MM.1S (cell line): ENCODE measurements at regions not wholly inside any gene's neighbourhood (a gene's known extent, or its start where the extent isn't known, plus 50 kb on each side); places are given as distances from the start of the nearest gene placed in this dataset.

Source experiments
- DNase-seq: peaks from one replicate; pipeline ENCODE4 v3.0.0-alpha.2; 2015
- H2AFZ ChIP-seq: fragments of 300-600 bp; sonication (generic); 2 replicates; pipeline ENCODE4 v1.6.0; 2016; ENCODE audit warnings: antibody characterized with exemption, low read length
- H3F3A ChIP-seq: fragments of 300-600 bp; sonication (generic); 2 replicates; pipeline ENCODE4 v1.6.1; 2016; ENCODE audit warnings: mild to moderate bottlenecking, antibody characterized with exemption, low read length, moderate library complexity, mixed read lengths; ENCODE audit not compliant: insufficient read depth
- H3K27ac ChIP-seq: fragments of 300-600 bp; sonication (generic); 2 replicates; pipeline ENCODE4 v1.5.1; 2016; ENCODE audit warnings: mild to moderate bottlenecking, low read length
- H3K27me3 ChIP-seq: fragments of 300-600 bp; sonication (generic); replicated peaks from 2 replicates; pipeline ENCODE4 v1.6.0; 2016; ENCODE audit warnings: low read length; ENCODE audit not compliant: insufficient read depth
- H3K36me3 ChIP-seq: fragments of 300-600 bp; sonication (generic); replicated peaks from 2 replicates; pipeline ENCODE4 v1.6.1; 2016; ENCODE audit warnings: mild to moderate bottlenecking, low read length, mixed read lengths; ENCODE audit not compliant: insufficient read depth
- H3K4me1 ChIP-seq: fragments of 300-600 bp; sonication (generic); 2 replicates; pipeline ENCODE4 v1.6.1; 2016; ENCODE audit warnings: low read length, mixed read lengths
- H3K4me2 ChIP-seq: fragments of 300-600 bp; sonication (generic); 2 replicates; pipeline ENCODE4 v1.6.0; 2016; ENCODE audit warnings: low read depth, low read length
- H3K4me3 ChIP-seq: fragments of 300-600 bp; sonication (generic); 2 replicates; pipeline ENCODE4 v1.5.1; 2016; ENCODE audit warnings: low read length, mixed read lengths
- H3K79me2 ChIP-seq: fragments of 300-600 bp; sonication (generic); 2 replicates; pipeline ENCODE4 v1.6.1; 2016; ENCODE audit warnings: mixed run types, low read length, mixed read lengths
- H3K9ac ChIP-seq: fragments of 300-600 bp; sonication (generic); 2 replicates; pipeline ENCODE4 v1.6.1; 2016; ENCODE audit warnings: low read length, mixed read lengths
- H3K9me2 ChIP-seq: fragments of 300-600 bp; sonication (generic); replicated peaks from 2 replicates; pipeline ENCODE4 v1.6.1; 2016; ENCODE audit warnings: mild to moderate bottlenecking, low read length, mixed read lengths; ENCODE audit not compliant: insufficient read depth
- H3K9me3 ChIP-seq: fragments of 300-600 bp; sonication (generic); replicated peaks from 2 replicates; pipeline ENCODE4 v1.6.1; 2016; ENCODE audit warnings: mild to moderate bottlenecking, low read length, mixed read lengths; ENCODE audit not compliant: insufficient read depth
- H4K20me1 ChIP-seq: fragments of 300-600 bp; sonication (generic); 2 replicates; pipeline ENCODE4 v1.6.1; 2016; ENCODE audit warnings: mild to moderate bottlenecking, low read length, moderate library complexity, mixed read lengths; ENCODE audit not compliant: insufficient read depth
- CTCF ChIP-seq: fragments of 300-600 bp; sonication (generic); IDR thresholded peaks from 2 replicates; pipeline ENCODE4 v1.5.1; 2016; ENCODE audit warnings: antibody characterized with exemption, low read length, mixed read lengths
- EZH2 ChIP-seq: fragments of 300-600 bp; sonication (generic); optimal IDR thresholded peaks from 2 replicates; pipeline ENCODE3; 2017; ENCODE audit warnings: low read depth, mild to moderate bottlenecking, antibody characterized with exemption, low read length, mixed read lengths
- EZH2phosphoT487 ChIP-seq: fragments of 300-600 bp; sonication (generic); IDR thresholded peaks from 2 replicates; pipeline ENCODE4 v1.6.1; 2018; ENCODE audit warnings: antibody characterized with exemption, low read length

- Histone ChIP-seq H3F3A (no peaks in the 10 kb centered on the region), H3K9ac (no peak overlapping the region), H3K9me2 (no peaks in the 10 kb centered on the region), H3K27me3 (no peaks in the 10 kb centered on the region), H3K4me3 (no peak overlapping the region), H4K20me1 (no peaks in the 10 kb centered on the region), H3K4me1 (no peaks in the 10 kb centered on the region; the same call in 1 of the 2 replicates), H3K9me3 (no peaks in the 10 kb centered on the region), H2AFZ (no peak overlapping the region), H3K27ac (no peak overlapping the region), H3K79me2 (no peaks in the 10 kb centered on the region), H3K36me3 (no peaks in the 10 kb centered on the region), H3K4me2 (no peak overlapping the region)
- TF ChIP-seq CTCF (no peak), EZH2 (no peak)
- no peak for DNase-seq
These were observed 72.8 kb upstream of the ATP5PO start for GRCh38 chr21:33988237-33989017.

GRCh38 chr21:33987461-33987860, 71.9 kb upstream of the ATP5PO start:
- Histone ChIP-seq H4K20me1 (no peaks in the 10 kb centered on the region), H2AFZ (no peak overlapping the region), H3F3A (no peaks in the 10 kb centered on the region), H3K4me3 (no peak overlapping the region), H3K9ac (no peak overlapping the region), H3K4me2 (no peak overlapping the region), H3K27me3 (no peaks in the 10 kb centered on the region), H3K36me3 (no peaks in the 10 kb centered on the region), H3K9me2 (no peaks in the 10 kb centered on the region), H3K9me3 (no peaks in the 10 kb centered on the region), H3K27ac (no peak overlapping the region), H3K4me1 (no peaks in the 10 kb centered on the region; the same call in 1 of the 2 replicates), H3K79me2 (no peaks in the 10 kb centered on the region)
- no peak for DNase-seq
- TF ChIP-seq EZH2phosphoT487 (no peak), EZH2 (no peak), CTCF (no peak)

GRCh38 chr21:33985117-33986050, 69.8 kb upstream of the ATP5PO start:
- H3K4me2 ChIP-seq: no peak overlapping the region
- TF ChIP-seq EZH2phosphoT487: no peak
- TF ChIP-seq CTCF: no peak
- no peak for TF ChIP-seq EZH2
- H3K9ac ChIP-seq: no peak overlapping the region
- no peaks in the 10 kb centered on the region for H3F3A ChIP-seq
- no peaks in the 10 kb centered on the region for H3K27me3 ChIP-seq
- no peaks in the 10 kb centered on the region for H3K9me3 ChIP-seq
- no peaks in the 10 kb centered on the region for H4K20me1 ChIP-seq
- H3K79me2 ChIP-seq: no peaks in the 10 kb centered on the region
- H3K9me2 ChIP-seq: no peaks in the 10 kb centered on the region
- H3K27ac ChIP-seq: no peak overlapping the region
- H3K4me1 ChIP-seq: no peaks in the 10 kb centered on the region
- H3K4me3 ChIP-seq: no peak overlapping the region
- H3K36me3 ChIP-seq: no peaks in the 10 kb centered on the region
- H2AFZ ChIP-seq: no peak overlapping the region
- no peak for DNase-seq
